GM12892 (cell line): ENCODE measurements at regions not wholly inside any gene's neighbourhood (a gene's known extent, or its start where the extent isn't known, plus 50 kb on each side); places are given as distances from the start of the nearest gene placed in this dataset.

ENCODE experiments used
- POLR2A ChIP-seq: IDR thresholded peaks from 2 replicates; pipeline ENCODE4 v1.6.1; 2011; ENCODE audit warnings: low read depth, low read length, control low read depth
- POLR2AphosphoS5 ChIP-seq: IDR thresholded peaks from 2 replicates; pipeline ENCODE4 v1.6.1; 2011; ENCODE audit warnings: low read depth, low read length, control low read depth
- TAF1 ChIP-seq: IDR thresholded peaks from 2 replicates; pipeline ENCODE4 v1.6.1; 2011; ENCODE audit warnings: low read depth, mild to moderate bottlenecking, control low read depth, low read length, borderline replicate concordance

- no peak for TF ChIP-seq POLR2A
- no peak for TF ChIP-seq POLR2AphosphoS5
- TF ChIP-seq TAF1: no peak
Observed at GRCh38 chr12:63090716-63091115, 60.3 kb downstream of the AVPR1A start.
